ENCODE measurements at regions not wholly inside any gene's neighbourhood (a gene's known extent, or its start where the extent isn't known, plus 50 kb on each side); places are given as distances from the start of the nearest gene placed in this dataset.
A peak's percentile ranks its signal among the peaks of the same experiment; 100 is the strongest.
"Not testable (repeated sequence)": the region's sequence is repeated elsewhere in the genome, so short reads cannot be mapped to it uniquely, and the experiment has no call there.

DNA sequence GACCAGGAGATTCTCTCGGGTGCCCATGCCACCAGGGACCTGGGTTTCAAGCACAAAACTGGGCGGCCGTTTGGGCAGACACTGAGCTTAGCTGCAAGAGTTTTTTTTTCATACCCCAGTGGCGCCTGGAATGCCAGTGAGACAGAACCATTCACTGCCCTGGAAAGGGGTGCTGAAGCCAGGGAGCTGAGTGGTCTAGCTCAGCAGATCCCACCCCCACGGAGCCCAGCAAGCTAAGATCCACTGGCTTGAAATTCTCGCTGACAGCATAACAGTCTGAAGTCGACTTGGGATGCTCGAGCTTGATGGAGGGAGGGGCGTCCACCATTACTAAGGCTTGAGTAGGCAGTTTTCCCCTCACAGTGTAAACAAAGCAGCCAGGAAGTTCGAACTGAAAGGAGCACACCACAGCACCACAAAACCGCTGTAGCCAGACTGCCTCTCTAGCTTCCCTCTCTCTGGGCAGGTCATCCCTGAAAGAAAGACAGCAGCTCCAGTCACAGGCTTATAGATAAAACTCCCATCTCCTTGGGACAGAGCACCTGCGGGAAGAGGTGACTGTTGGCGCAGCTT is 157.7 kb downstream of the GIPC2 start:
- H3K4me1 ChIP-seq (ENCODE audit: control insufficient read depth in 1 of 2, insufficient read depth in 2 of 2, low read length in 2 of 2); intact Hi-C loops (cut with DNase I); DNase-seq; H3K27ac ChIP-seq (ENCODE audit: low read depth in 1 of 2, low read length in 2 of 2); H3K36me3 ChIP-seq (ENCODE audit: control insufficient read depth in 1 of 2, insufficient read depth in 2 of 2, low read length in 1 of 2); H3K9me3 ChIP-seq (ENCODE audit: control insufficient read depth, low read length); H3K4me3 ChIP-seq (ENCODE audit: low read length in 2 of 2); H3K27me3 ChIP-seq (ENCODE audit: control insufficient read depth in 1 of 2, insufficient read depth in 2 of 2, low read length in 1 of 2); ATAC-seq (ENCODE audit: low FRiP score): not testable (repeated sequence)
- 64 to 71% methylated on average over 13 of the region's 13 CpGs for WGBS, 2 donors

DNA sequence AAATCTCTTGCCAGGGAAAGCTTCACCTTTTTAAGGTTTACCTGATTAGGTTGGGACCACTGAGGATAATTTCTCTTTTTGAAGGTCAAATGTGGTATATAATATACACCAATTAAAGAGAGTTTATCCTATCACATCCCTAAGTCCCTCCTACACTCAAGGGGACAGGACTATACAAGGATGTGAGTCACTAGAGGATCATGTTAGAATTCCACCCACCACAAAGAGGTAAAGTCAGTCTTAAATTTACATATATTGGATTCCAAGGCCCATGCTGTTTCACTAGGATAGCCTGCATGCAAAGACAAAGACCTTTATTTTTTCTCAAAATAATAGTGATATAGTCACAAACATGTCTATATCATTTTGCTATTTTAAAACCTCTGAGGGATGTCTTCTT is 164.4 kb downstream of the GIPC2 start:
- DNase-seq (no peak), ATAC-seq (ENCODE audit: low FRiP score) (no peak)
- no peak overlapping the region for H3K4me3 ChIP-seq (ENCODE audit: low read length in 2 of 2)
- H3K27me3 ChIP-seq (ENCODE audit: control insufficient read depth in 1 of 2, insufficient read depth in 2 of 2, low read length in 1 of 2), result no peaks in the 10 kb centered on the region
- H3K9me3 ChIP-seq (ENCODE audit: control insufficient read depth, low read length), result peaks cover 6% of the 10 kb centered on the region
- H3K36me3 ChIP-seq (ENCODE audit: control insufficient read depth in 1 of 2, insufficient read depth in 2 of 2, low read length in 1 of 2), result no peaks in the 10 kb centered on the region
- no peaks in the 10 kb centered on the region for H3K4me1 ChIP-seq (ENCODE audit: control insufficient read depth in 1 of 2, insufficient read depth in 2 of 2, low read length in 2 of 2)
- intact Hi-C loops (cut with DNase I), result no loop called here
- H3K27ac ChIP-seq (ENCODE audit: low read depth in 1 of 2, low read length in 2 of 2), result no peak overlapping the region

DNA sequence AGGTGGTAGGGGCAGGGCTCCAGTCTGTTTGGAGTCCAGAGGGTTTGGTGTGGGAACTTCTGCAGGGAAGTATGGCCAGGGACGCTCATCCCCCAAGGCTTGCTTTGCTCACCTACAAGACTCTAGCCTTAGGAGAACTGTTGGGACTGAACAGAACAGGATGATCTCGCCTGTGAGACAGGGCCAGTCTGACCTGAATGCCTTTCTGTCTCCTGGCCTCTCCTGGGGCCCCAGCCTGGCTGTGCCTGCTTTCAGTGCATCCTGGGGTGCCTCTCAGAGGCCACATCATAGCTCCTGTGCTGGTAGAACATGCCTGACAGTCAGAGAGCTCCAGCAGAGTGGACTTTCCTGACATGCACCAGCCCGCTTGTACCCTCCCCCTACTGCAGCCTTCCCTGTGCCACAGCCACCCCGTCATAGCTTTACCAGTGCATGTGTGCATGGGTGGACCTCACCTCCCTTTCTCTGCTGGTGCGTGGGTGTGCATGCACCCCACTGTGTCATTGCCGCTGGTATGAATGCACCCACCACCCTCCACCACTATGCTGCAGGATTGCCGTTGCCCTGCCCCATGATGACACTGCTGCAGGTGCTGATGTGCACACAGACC is 165.8 kb downstream of the GIPC2 start:
- DNase-seq, result peak in 1 of 2 donors; percentile 32
- 75 to 81% methylated on average over 7 of the region's 7 CpGs for WGBS, 2 donors
- Histone ChIP-seq H3K9me3 (ENCODE audit: control insufficient read depth, low read length) (peaks cover 6% of the 10 kb centered on the region), H3K4me1 (ENCODE audit: control insufficient read depth in 1 of 2, insufficient read depth in 2 of 2, low read length in 2 of 2) (no peaks in the 10 kb centered on the region), H3K27ac (ENCODE audit: low read depth in 1 of 2, low read length in 2 of 2) (no peak overlapping the region), H3K27me3 (ENCODE audit: control insufficient read depth in 1 of 2, insufficient read depth in 2 of 2, low read length in 1 of 2) (no peaks in the 10 kb centered on the region), H3K4me3 (ENCODE audit: low read length in 2 of 2) (no peak overlapping the region), H3K36me3 (ENCODE audit: control insufficient read depth in 1 of 2, insufficient read depth in 2 of 2, low read length in 1 of 2) (no peaks in the 10 kb centered on the region)
- ATAC-seq (ENCODE audit: low FRiP score), result peak; percentile 26
- intact Hi-C loops (cut with DNase I), result no loop called here

DNA sequence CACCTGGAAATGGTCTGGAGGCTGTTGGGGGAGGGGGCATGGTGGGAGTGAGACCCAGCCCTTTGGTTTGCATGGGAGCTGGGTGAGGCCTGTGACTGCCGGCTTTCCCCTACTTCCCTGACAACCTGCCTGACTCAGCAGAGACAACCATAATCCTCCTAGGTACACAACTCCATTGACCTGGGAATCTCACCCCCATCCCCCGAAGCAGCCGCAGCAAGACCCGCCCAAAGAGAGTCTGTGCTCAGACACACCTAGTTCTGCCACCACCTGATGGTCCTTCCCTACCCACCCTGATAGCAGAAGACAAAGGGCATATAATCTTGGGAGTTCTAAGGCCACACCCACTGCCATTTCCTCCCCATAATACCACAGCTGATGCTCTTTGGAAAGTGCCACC is 168.6 kb downstream of the GIPC2 start:
- H3K36me3 ChIP-seq (ENCODE audit: control insufficient read depth in 1 of 2, insufficient read depth in 2 of 2, low read length in 1 of 2), result no peaks in the 10 kb centered on the region
- intact Hi-C loops (cut with DNase I), result no loop called here
- no peaks in the 10 kb centered on the region for H3K27me3 ChIP-seq (ENCODE audit: control insufficient read depth in 1 of 2, insufficient read depth in 2 of 2, low read length in 1 of 2)
- peaks cover 6% of the 10 kb centered on the region for H3K9me3 ChIP-seq (ENCODE audit: control insufficient read depth, low read length)
- H3K4me1 ChIP-seq (ENCODE audit: control insufficient read depth in 1 of 2, insufficient read depth in 2 of 2, low read length in 2 of 2), result no peaks in the 10 kb centered on the region
- DNase-seq, result peak in 1 of 2 donors; percentile 32
- H3K4me3 ChIP-seq (ENCODE audit: low read length in 2 of 2), result no peak overlapping the region
- no peak overlapping the region for H3K27ac ChIP-seq (ENCODE audit: low read depth in 1 of 2, low read length in 2 of 2)
- 84 to 93% methylated on average over 4 of the region's 4 CpGs for WGBS, 2 donors
- ATAC-seq (ENCODE audit: low FRiP score), result no peak

DNA sequence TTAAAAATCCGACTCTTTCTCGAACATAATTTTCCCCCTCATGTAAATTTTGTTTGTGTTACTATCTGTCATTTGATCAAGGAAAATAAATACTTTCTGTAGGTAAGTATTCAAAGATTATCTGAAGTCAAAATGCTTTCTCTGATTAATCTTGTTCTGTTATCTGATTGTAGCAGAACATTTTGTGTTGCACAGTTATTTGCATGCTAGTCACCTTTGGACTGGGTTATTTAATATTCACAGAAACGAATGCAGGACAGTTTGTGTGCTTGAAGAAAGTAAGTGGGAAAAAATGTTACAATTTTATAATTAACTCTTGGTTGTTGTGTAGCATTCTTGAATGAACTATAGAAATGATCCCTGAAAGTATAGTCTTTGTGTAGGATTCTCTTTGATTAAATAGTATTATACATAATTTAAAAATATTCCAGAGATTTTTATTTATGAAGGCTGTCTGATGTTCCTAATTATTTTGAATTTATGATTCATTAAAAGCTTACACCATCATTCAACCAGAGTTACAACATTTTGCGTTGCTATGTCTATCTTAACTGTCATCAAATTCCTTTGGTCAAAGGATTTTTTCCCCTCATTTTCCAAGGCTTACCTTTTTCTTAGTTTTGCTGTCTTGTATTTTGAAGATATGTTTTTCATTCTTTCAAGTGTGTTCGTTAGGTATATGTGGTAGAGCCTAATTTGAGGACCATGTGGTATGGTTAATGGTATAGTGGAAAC is 176.6 kb downstream of the GIPC2 start:
- H3K27me3 ChIP-seq (ENCODE audit: control insufficient read depth in 1 of 2, insufficient read depth in 2 of 2, low read length in 1 of 2), result no peaks in the 10 kb centered on the region
- H3K9me3 ChIP-seq (ENCODE audit: control insufficient read depth, low read length), result peaks cover 2% of the 10 kb centered on the region
- intact Hi-C loops (cut with DNase I), result no loop called here
- H3K4me3 ChIP-seq (ENCODE audit: low read length in 2 of 2), result no peak overlapping the region
- H3K4me1 ChIP-seq (ENCODE audit: control insufficient read depth in 1 of 2, insufficient read depth in 2 of 2, low read length in 2 of 2), result no peaks in the 10 kb centered on the region
- DNase-seq, result no peak
- no peaks in the 10 kb centered on the region for H3K36me3 ChIP-seq (ENCODE audit: control insufficient read depth in 1 of 2, insufficient read depth in 2 of 2, low read length in 1 of 2)
- no peak for ATAC-seq (ENCODE audit: low FRiP score)
- WGBS, 2 donors, result 70 to 74% methylated on average over 5 of the region's 5 CpGs
- H3K27ac ChIP-seq (ENCODE audit: low read depth in 1 of 2, low read length in 2 of 2), result no peak overlapping the region

DNA sequence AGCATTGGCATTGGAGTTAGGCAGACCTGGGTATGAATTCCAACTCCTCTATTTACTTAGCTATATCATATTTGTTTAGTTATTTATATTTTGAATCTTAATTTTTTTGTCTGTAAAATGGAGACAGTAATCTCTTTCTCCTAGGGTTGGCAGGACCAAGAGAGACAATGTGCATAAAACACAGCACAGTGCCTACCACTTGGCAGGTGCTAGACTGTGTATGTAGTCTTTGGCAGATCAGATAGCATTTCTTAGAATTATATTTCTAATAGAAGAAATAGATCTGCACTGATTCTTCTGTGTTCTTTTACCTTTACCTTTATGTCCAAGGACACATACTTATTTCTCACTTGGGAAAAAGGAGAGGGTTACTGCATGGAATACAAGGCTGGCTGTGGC is 177.2 kb downstream of the GIPC2 start:
- Histone ChIP-seq H3K36me3 (ENCODE audit: control insufficient read depth in 1 of 2, insufficient read depth in 2 of 2, low read length in 1 of 2) (no peaks in the 10 kb centered on the region), H3K27me3 (ENCODE audit: control insufficient read depth in 1 of 2, insufficient read depth in 2 of 2, low read length in 1 of 2) (no peaks in the 10 kb centered on the region), H3K4me3 (ENCODE audit: low read length in 2 of 2) (no peak overlapping the region), H3K9me3 (ENCODE audit: control insufficient read depth, low read length) (peaks cover 4% of the 10 kb centered on the region), H3K27ac (ENCODE audit: low read depth in 1 of 2, low read length in 2 of 2) (no peak overlapping the region), H3K4me1 (ENCODE audit: control insufficient read depth in 1 of 2, insufficient read depth in 2 of 2, low read length in 2 of 2) (no peaks in the 10 kb centered on the region)
- ATAC-seq (ENCODE audit: low FRiP score) (no peak), DNase-seq (no peak)
- intact Hi-C loops (cut with DNase I), result no loop called here

DNA sequence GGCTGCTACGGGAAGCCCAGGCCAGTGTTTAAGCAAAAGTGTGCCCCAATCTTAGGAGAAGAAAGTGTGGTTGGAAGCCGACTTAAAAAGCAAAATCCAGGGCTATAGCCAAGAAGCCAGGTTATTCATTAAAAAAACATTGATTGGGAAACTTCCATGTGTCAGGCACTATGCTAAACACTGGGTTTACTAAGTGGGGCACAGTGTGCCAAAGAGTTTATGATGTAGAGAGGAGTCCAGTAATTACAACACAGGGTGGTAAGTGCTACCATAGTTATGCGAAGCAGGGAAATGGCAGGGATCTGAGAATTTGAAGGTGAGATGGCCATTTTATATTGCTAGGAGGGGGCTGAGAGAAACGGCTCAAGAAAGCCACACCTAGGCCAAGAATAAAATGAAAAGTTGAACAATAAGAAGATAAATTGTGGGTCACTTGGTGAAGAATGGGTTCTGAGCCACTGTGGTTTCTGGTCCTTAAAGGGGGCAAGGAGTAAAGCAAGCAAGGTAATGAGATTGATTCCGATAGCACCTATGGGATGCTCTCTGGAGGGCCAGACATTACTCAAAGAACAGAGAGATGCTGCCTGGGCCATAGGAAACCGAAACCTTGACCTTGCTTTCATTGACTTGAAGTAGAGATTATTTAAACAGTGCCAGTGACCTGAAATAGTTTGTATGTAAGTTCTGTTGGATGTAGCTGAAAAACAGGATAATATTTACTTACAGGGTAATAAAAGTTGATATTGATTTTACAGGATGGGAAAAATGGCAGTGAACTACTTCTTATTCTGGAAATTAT is 177.8 kb downstream of the GIPC2 start:
- 72 to 74% methylated on average over 6 of the region's 6 CpGs for WGBS, 2 donors

DNA sequence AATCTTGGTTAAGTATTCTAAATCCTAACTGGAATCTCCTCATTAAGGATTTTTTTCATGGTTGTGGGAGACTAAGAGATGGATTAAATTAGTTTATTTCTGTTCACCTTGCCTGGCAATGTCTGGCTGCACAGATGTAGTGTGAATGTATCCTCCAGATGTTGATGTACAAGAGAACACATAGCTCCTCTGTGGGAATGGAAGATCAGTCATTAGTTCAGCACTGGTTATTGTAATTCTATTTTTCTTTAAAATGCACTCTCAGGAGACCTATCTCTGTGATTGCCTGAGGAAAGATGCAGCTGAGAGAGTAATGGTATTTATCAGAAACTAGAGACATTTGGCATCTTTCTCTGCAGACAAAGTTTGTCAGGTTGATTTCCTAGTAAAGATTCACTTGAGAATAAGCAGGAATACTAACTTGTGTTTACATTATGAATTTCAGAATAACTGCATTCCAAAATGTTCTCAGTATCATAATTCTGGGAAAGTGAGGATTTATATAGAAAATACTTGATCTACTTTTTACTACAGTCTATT is 178.6 kb downstream of the GIPC2 start:
- peaks cover 4% of the 10 kb centered on the region for H3K9me3 ChIP-seq (ENCODE audit: control insufficient read depth, low read length)
- H3K36me3 ChIP-seq (ENCODE audit: control insufficient read depth in 1 of 2, insufficient read depth in 2 of 2, low read length in 1 of 2), result no peaks in the 10 kb centered on the region
- H3K4me3 ChIP-seq (ENCODE audit: low read length in 2 of 2), result no peak overlapping the region
- no peaks in the 10 kb centered on the region for H3K27me3 ChIP-seq (ENCODE audit: control insufficient read depth in 1 of 2, insufficient read depth in 2 of 2, low read length in 1 of 2)
- H3K27ac ChIP-seq (ENCODE audit: low read depth in 1 of 2, low read length in 2 of 2), result no peak overlapping the region
- ATAC-seq (ENCODE audit: low FRiP score) (no peak), DNase-seq (no peak)
- H3K4me1 ChIP-seq (ENCODE audit: control insufficient read depth in 1 of 2, insufficient read depth in 2 of 2, low read length in 2 of 2), result no peaks in the 10 kb centered on the region
- intact Hi-C loops (cut with DNase I), result no loop called here

More for the DNA sequence above, 177.8 kb downstream of the GIPC2 start:
- Histone ChIP-seq H3K4me3 (ENCODE audit: low read length in 2 of 2) (no peak overlapping the region), H3K4me1 (ENCODE audit: control insufficient read depth in 1 of 2, insufficient read depth in 2 of 2, low read length in 2 of 2) (no peaks in the 10 kb centered on the region), H3K27me3 (ENCODE audit: control insufficient read depth in 1 of 2, insufficient read depth in 2 of 2, low read length in 1 of 2) (no peaks in the 10 kb centered on the region), H3K27ac (ENCODE audit: low read depth in 1 of 2, low read length in 2 of 2) (no peak overlapping the region), H3K9me3 (ENCODE audit: control insufficient read depth, low read length) (peaks cover 4% of the 10 kb centered on the region), H3K36me3 (ENCODE audit: control insufficient read depth in 1 of 2, insufficient read depth in 2 of 2, low read length in 1 of 2) (no peaks in the 10 kb centered on the region)
- no peak for ATAC-seq (ENCODE audit: low FRiP score)
- no peak for DNase-seq
- intact Hi-C loops (cut with DNase I), result no loop called here
